IMR-90 (cell line): ENCODE measurements at regions not wholly inside any gene's neighbourhood (a gene's known extent, or its start where the extent isn't known, plus 50 kb on each side); places are given as distances from the start of the nearest gene placed in this dataset.

Experiments used
- BHLHE40 ChIP-seq: fragments of 150-350 bp; IDR thresholded peaks from 2 replicates; pipeline ENCODE4 v1.6.1; 2016; ENCODE audit warnings: mild to moderate bottlenecking, low read depth, low read length
- CEBPB ChIP-seq: IDR thresholded peaks from 2 replicates; pipeline ENCODE4 v1.6.1; 2012; ENCODE audit warnings: low read depth, low read length, improper control_type of control experiment
- MAFK ChIP-seq: IDR thresholded peaks from 2 replicates; pipeline ENCODE4 v1.6.1; 2012; ENCODE audit warnings: low read depth, low read length, improper control_type of control experiment
- MXI1 ChIP-seq: IDR thresholded peaks from 2 replicates; pipeline ENCODE4 v1.6.1; 2012; ENCODE audit warnings: low read depth, mild to moderate bottlenecking, low read length, moderate library complexity, borderline replicate concordance
- POLR2A ChIP-seq: IDR thresholded peaks from 2 replicates; pipeline ENCODE4 v1.6.1; 2012; ENCODE audit warnings: mild to moderate bottlenecking, low read depth, low read length
- RCOR1 ChIP-seq: IDR thresholded peaks from 2 replicates; pipeline ENCODE4 v1.6.1; 2012; ENCODE audit warnings: mild to moderate bottlenecking, low read length, improper control_type of control experiment; ENCODE audit not compliant: insufficient replicate concordance
- TF ChIP-seq, protein P1 (sequence below): conservative IDR thresholded peaks from 2 replicates; pipeline ENCODE4 v1.5.1; 2012; ENCODE audit warnings: mild to moderate bottlenecking, low read depth, low read length, improper control_type of control experiment
- TF ChIP-seq, protein P2 (sequence below): fragments of 150-350 bp; IDR thresholded peaks from 2 replicates; pipeline ENCODE4 v1.6.1; 2016; ENCODE audit warnings: low read depth, mild to moderate bottlenecking, low read length, moderate library complexity, borderline replicate concordance

DNA sequence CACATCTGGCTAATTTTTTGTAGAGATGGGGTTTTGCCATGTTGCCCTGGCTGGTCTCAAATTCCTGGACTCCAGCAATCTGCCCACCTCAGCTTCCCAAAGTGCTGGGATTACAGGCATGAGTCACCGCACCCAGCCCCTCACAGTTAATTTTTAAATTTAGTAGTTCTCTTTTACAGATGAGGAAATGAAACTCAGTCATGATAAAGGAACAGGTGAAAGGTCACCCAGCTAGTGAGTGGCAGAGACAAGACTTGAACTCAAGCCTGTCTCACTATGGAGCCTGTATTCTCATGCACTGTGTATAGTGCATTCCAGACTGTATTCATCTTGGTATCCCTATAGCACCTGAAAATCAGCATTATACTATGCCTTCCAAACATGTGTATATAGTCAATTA is 77.1 kb upstream of the WSB1 start:
- TF ChIP-seq POLR2A (no peak), MXI1 (no peak), BHLHE40 (no peak), CEBPB (no peak), MAFK (no peak), RCOR1 (no peak)
- TF ChIP-seq, protein P1, sequence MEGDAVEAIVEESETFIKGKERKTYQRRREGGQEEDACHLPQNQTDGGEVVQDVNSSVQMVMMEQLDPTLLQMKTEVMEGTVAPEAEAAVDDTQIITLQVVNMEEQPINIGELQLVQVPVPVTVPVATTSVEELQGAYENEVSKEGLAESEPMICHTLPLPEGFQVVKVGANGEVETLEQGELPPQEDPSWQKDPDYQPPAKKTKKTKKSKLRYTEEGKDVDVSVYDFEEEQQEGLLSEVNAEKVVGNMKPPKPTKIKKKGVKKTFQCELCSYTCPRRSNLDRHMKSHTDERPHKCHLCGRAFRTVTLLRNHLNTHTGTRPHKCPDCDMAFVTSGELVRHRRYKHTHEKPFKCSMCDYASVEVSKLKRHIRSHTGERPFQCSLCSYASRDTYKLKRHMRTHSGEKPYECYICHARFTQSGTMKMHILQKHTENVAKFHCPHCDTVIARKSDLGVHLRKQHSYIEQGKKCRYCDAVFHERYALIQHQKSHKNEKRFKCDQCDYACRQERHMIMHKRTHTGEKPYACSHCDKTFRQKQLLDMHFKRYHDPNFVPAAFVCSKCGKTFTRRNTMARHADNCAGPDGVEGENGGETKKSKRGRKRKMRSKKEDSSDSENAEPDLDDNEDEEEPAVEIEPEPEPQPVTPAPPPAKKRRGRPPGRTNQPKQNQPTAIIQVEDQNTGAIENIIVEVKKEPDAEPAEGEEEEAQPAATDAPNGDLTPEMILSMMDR: no peak
- TF ChIP-seq, protein P2, sequence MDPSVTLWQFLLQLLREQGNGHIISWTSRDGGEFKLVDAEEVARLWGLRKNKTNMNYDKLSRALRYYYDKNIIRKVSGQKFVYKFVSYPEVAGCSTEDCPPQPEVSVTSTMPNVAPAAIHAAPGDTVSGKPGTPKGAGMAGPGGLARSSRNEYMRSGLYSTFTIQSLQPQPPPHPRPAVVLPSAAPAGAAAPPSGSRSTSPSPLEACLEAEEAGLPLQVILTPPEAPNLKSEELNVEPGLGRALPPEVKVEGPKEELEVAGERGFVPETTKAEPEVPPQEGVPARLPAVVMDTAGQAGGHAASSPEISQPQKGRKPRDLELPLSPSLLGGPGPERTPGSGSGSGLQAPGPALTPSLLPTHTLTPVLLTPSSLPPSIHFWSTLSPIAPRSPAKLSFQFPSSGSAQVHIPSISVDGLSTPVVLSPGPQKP: no peak
